IMR-90 (cell line): ENCODE measurements at regions not wholly inside any gene's neighbourhood (a gene's known extent, or its start where the extent isn't known, plus 50 kb on each side); places are given as distances from the start of the nearest gene placed in this dataset.

Experiments used
- BHLHE40 ChIP-seq: fragments of 150-350 bp; IDR thresholded peaks from 2 replicates; pipeline ENCODE4 v1.6.1; 2016; ENCODE audit warnings: mild to moderate bottlenecking, low read depth, low read length
- CEBPB ChIP-seq: IDR thresholded peaks from 2 replicates; pipeline ENCODE4 v1.6.1; 2012; ENCODE audit warnings: low read depth, low read length, improper control_type of control experiment
- CHD1 ChIP-seq: IDR thresholded peaks from 2 replicates; pipeline ENCODE4 v1.6.1; 2012; ENCODE audit warnings: low read depth, low read length, improper control_type of control experiment
- CTCF ChIP-seq: conservative IDR thresholded peaks from 2 replicates; pipeline ENCODE4 v1.5.1; 2012; ENCODE audit warnings: mild to moderate bottlenecking, low read depth, low read length, improper control_type of control experiment
- ELK1 ChIP-seq: fragments of 150-350 bp; IDR thresholded peaks from 2 replicates; pipeline ENCODE4 v1.6.1; 2016; ENCODE audit warnings: low read depth, mild to moderate bottlenecking, low read length, moderate library complexity, borderline replicate concordance
- FOS ChIP-seq: fragments of 150-350 bp; IDR thresholded peaks from 2 replicates; pipeline ENCODE4 v1.6.1; 2016; ENCODE audit warnings: low read depth, low read length
- MAZ ChIP-seq: IDR thresholded peaks from 2 replicates; pipeline ENCODE4 v1.6.1; 2012; ENCODE audit warnings: low read depth, mild to moderate bottlenecking, low read length, improper control_type of control experiment, moderate library complexity, borderline replicate concordance
- MXI1 ChIP-seq: IDR thresholded peaks from 2 replicates; pipeline ENCODE4 v1.6.1; 2012; ENCODE audit warnings: low read depth, mild to moderate bottlenecking, low read length, moderate library complexity, borderline replicate concordance
- NFE2L2 ChIP-seq: fragments of 150-350 bp; IDR thresholded peaks from 2 replicates; pipeline ENCODE4 v1.6.1; 2016; ENCODE audit warnings: low read depth, mild to moderate bottlenecking, low read length
- POLR2A ChIP-seq: IDR thresholded peaks from 2 replicates; pipeline ENCODE4 v1.6.1; 2012; ENCODE audit warnings: mild to moderate bottlenecking, low read depth, low read length
- RFX5 ChIP-seq: IDR thresholded peaks from 2 replicates; pipeline ENCODE4 v1.8.0; 2012; ENCODE audit warnings: low read depth, mild to moderate bottlenecking, low read length, moderate library complexity
- SMC3 ChIP-seq: fragments of 150-350 bp; IDR thresholded peaks from 2 replicates; pipeline ENCODE4 v1.6.1; 2016; ENCODE audit warnings: low read depth, mild to moderate bottlenecking, antibody characterized with exemption, low read length, moderate library complexity
- USF2 ChIP-seq: fragments of 150-350 bp; IDR thresholded peaks from 2 replicates; pipeline ENCODE4 v1.6.1; 2017; ENCODE audit warnings: mild to moderate bottlenecking, antibody characterized with exemption, low read length, low read depth

GRCh38 chr2:160608599-160608998 is 115.0 kb upstream of the RBMS1 start:
- TF ChIP-seq MXI1: no peak
- TF ChIP-seq CTCF: no peak
- no peak for TF ChIP-seq POLR2A
- no peak for TF ChIP-seq SMC3
- TF ChIP-seq RFX5: no peak
- TF ChIP-seq BHLHE40: no peak
- no peak for TF ChIP-seq ELK1
- TF ChIP-seq MAZ: no peak
- TF ChIP-seq USF2: no peak
- TF ChIP-seq FOS: no peak
- no peak for TF ChIP-seq CHD1
- no peak for TF ChIP-seq NFE2L2
- TF ChIP-seq CEBPB: no peak
